GM12801 (cell line): ENCODE measurements at regions not wholly inside any gene's neighbourhood (a gene's known extent, or its start where the extent isn't known, plus 50 kb on each side); places are given as distances from the start of the nearest gene placed in this dataset.

Source experiments
- CTCF ChIP-seq: IDR thresholded peaks from one replicate; pipeline ENCODE4 v1.5.1; 2011; ENCODE audit warnings: control low read depth; ENCODE audit not compliant: insufficient read length; ENCODE audit errors: extremely low read depth

GRCh38 chr12:125272383-125272933 is 207.2 kb downstream of the AACS start:
- TF ChIP-seq CTCF, result no peak

- TF ChIP-seq CTCF, result no peak
Observed at GRCh38 chr12:125276567-125276966, 211.3 kb downstream of the AACS start.

GRCh38 chr12:125280482-125281377 is 215.5 kb downstream of the AACS start:
- TF ChIP-seq CTCF, result no peak

- TF ChIP-seq CTCF, result no peak
Observed at GRCh38 chr12:125282921-125283320, 217.7 kb downstream of the AACS start.

GRCh38 chr12:125283521-125283920 is 218.3 kb downstream of the AACS start:
- no peak for TF ChIP-seq CTCF

- no peak for TF ChIP-seq CTCF
Observed at GRCh38 chr12:125284087-125284486, 218.9 kb downstream of the AACS start.

GRCh38 chr12:125284945-125285685 is 219.9 kb downstream of the AACS start:
- TF ChIP-seq CTCF, result no peak
